ENCODE measurements at regions not wholly inside any gene's neighbourhood (a gene's known extent, or its start where the extent isn't known, plus 50 kb on each side); places are given as distances from the start of the nearest gene placed in this dataset.

GRCh38 chr10:104576611-104577010, 64.5 kb upstream of the SORCS3 start:
- no peak for DNase-seq (ENCODE audit: low read depth)

- DNase-seq (ENCODE audit: low read depth), result no peak
Observed at GRCh38 chr10:104577163-104577562, 63.9 kb upstream of the SORCS3 start.

- no peak for DNase-seq (ENCODE audit: low read depth)
Observed at GRCh38 chr10:104577861-104578521, 63.1 kb upstream of the SORCS3 start.

- DNase-seq (ENCODE audit: low read depth), result no peak
Observed at GRCh38 chr10:104578671-104579070, 62.4 kb upstream of the SORCS3 start.

- DNase-seq (ENCODE audit: low read depth), result no peak
Observed at GRCh38 chr10:104579136-104579535, 62.0 kb upstream of the SORCS3 start.

GRCh38 chr10:104580321-104580720, 60.8 kb upstream of the SORCS3 start:
- no peak for DNase-seq (ENCODE audit: low read depth)

GRCh38 chr10:104580774-104581675, 60.1 kb upstream of the SORCS3 start:
- DNase-seq (ENCODE audit: low read depth), result peak; percentile 52

GRCh38 chr10:104581884-104582601, 59.0 kb upstream of the SORCS3 start:
- no peak for DNase-seq (ENCODE audit: low read depth)

- DNase-seq (ENCODE audit: low read depth), result no peak
Observed at GRCh38 chr10:104582602-104582951, 58.5 kb upstream of the SORCS3 start.

GRCh38 chr10:104582966-104583365, 58.1 kb upstream of the SORCS3 start:
- DNase-seq (ENCODE audit: low read depth), result no peak

GRCh38 chr10:104584541-104584940, 56.5 kb upstream of the SORCS3 start:
- no peak for DNase-seq (ENCODE audit: low read depth)

- DNase-seq (ENCODE audit: low read depth), result no peak
Observed at GRCh38 chr10:104587751-104588150, 53.3 kb upstream of the SORCS3 start.

GRCh38 chr10:104589431-104589830, 51.7 kb upstream of the SORCS3 start:
- no peak for DNase-seq (ENCODE audit: low read depth)

- no peak for DNase-seq (ENCODE audit: low read depth)
Observed at GRCh38 chr10:104589871-104590270, 51.2 kb upstream of the SORCS3 start.

All from stimulated activated CD8-positive, alpha-beta memory T cell treated with anti-CD3 and anti-CD28 coated beads, Interleukin-4, amount 100 ng/mL, for 24 hours (primary cell).